PC-9 (cell line): ENCODE measurements at regions not wholly inside any gene's neighbourhood (a gene's known extent, or its start where the extent isn't known, plus 50 kb on each side); places are given as distances from the start of the nearest gene placed in this dataset.

Experiments used
- EZH2 ChIP-seq: fragments of 200-600 bp; sonication (generic); IDR thresholded peaks from 2 replicates; pipeline ENCODE4 v1.8.0; 2017; ENCODE audit warnings: antibody characterized with exemption, low read depth
- TF ChIP-seq, protein P1 (sequence below): fragments of 200-600 bp; sonication (generic); conservative IDR thresholded peaks from 2 replicates; pipeline ENCODE4 v1.6.1; 2017; ENCODE audit warnings: mixed run types, antibody characterized with exemption, mild to moderate bottlenecking, moderate library complexity

DNA sequence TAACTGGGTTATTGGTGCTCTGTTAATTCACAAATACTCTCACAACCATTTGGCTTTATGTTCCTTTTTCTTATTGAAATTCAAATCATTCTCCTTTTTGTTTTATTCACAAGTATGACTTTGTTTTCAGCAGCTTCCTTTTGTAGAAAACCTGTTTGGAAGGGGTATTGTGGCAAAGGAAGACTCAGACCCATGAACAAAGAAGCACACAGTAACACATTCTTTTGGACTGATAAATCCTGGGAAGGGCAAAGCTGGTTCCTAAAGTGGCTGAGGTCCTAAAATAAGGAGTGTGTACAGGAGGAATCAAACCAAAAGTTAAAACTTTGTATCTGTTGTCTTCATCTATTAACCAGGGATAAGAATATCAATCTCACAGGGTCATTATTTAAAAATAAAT, 374.7 kb upstream of the FIGN start:
- TF ChIP-seq, protein P1, sequence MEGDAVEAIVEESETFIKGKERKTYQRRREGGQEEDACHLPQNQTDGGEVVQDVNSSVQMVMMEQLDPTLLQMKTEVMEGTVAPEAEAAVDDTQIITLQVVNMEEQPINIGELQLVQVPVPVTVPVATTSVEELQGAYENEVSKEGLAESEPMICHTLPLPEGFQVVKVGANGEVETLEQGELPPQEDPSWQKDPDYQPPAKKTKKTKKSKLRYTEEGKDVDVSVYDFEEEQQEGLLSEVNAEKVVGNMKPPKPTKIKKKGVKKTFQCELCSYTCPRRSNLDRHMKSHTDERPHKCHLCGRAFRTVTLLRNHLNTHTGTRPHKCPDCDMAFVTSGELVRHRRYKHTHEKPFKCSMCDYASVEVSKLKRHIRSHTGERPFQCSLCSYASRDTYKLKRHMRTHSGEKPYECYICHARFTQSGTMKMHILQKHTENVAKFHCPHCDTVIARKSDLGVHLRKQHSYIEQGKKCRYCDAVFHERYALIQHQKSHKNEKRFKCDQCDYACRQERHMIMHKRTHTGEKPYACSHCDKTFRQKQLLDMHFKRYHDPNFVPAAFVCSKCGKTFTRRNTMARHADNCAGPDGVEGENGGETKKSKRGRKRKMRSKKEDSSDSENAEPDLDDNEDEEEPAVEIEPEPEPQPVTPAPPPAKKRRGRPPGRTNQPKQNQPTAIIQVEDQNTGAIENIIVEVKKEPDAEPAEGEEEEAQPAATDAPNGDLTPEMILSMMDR = no peak
- no peak for TF ChIP-seq EZH2
